GM19025 (cell line): ENCODE measurements at regions not wholly inside any gene's neighbourhood (a gene's known extent, or its start where the extent isn't known, plus 50 kb on each side); places are given as distances from the start of the nearest gene placed in this dataset.

Experiments used
- ATAC-seq: cut with Tn5 transposase; IDR thresholded peaks from one replicate; pipeline ENCODE4 v1.9.1; 2021; ENCODE audit warnings: mild to moderate bottlenecking, low read depth, moderate library complexity; ENCODE audit not compliant: unreplicated experiment

DNA sequence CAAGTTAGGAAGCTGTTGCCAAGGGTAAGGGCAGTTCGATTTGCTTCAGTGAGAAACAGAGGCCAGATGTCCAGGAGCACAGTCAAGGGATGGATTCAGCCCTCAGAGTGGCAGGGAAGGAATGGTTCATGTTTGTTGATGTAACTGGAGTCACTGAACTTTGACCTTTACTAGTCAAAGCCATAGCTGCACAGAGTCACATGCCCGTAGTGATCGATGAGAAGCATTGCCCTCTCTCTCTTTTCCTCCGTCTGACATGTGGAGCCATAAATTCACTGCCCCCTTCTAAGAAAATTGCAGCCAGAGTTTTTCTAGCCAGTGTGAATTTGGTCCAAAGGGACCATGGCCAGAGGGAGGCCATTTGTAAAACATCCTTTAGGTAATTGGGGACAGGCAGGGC, 124.1 kb upstream of the MTNR1B start:
- no peak for ATAC-seq

DNA sequence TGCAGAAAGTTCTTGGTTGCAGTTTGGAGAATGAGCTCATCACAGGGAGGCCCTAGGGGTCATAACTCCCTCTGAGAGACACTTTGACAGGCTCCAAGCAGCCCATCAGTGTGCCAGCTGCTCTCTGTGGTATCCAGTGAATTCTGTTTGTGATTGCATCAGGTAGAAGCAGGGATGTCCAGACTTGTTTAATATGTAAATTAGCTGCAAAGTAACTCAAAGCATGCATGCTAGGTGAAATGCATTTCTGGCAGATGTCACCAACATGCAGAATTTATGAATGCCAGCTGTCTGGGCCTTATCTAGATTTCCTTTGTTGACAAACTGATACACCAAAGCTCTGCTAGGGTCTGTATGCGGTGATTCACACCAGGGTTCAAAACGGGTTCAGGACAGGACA, 123.6 kb upstream of the MTNR1B start:
- no peak for ATAC-seq

DNA sequence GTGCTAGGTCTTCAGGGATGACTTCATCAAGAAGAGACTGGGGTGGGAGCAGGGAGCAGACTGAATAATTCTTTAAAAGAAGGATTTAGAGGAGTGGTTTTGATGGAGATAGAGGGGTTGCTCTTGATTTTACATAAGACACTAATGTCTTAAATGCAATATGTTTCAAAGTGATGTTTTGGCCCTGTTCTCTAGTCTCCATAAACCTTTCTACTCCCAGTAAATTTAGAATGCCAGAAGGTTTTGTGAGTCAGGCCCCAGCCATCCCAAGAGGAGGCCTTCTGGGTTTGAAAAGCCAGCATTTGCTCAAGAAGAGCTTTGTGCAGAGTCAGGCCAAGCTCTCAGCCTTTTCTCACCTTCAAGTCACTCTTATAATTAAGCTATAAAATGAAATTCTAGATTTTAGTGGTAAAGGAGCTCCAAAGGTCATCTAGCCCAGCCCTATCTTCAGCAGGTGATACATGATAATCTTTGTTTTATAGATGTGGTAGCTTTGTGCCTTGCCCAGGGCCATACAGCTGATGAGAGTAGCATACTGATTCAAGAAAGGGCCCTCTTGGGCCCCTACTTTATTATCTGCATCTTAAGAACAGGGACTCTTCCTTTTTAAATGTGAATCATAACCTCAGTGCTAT, 122.8 kb upstream of the MTNR1B start:
- ATAC-seq, result no peak

DNA sequence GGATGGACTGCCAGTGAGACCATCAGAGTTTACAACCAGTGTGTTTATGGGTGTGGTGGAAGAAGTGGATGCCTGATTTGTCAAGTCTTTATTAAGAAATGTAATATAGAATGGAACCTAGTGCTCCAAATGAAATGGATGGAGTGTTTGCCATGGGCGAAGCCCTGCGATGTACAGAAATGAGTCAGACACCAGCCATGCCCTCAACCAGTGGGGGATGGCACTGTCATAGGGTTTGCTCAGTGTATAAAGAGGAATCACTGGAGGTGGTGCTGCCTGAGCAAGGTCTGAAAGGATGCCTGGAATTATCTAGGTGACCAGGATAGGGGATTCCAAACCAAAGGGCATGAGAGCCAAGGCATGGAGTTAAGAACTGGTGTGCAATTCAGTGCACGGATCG, 120.9 kb upstream of the MTNR1B start:
- ATAC-seq, result no peak

DNA sequence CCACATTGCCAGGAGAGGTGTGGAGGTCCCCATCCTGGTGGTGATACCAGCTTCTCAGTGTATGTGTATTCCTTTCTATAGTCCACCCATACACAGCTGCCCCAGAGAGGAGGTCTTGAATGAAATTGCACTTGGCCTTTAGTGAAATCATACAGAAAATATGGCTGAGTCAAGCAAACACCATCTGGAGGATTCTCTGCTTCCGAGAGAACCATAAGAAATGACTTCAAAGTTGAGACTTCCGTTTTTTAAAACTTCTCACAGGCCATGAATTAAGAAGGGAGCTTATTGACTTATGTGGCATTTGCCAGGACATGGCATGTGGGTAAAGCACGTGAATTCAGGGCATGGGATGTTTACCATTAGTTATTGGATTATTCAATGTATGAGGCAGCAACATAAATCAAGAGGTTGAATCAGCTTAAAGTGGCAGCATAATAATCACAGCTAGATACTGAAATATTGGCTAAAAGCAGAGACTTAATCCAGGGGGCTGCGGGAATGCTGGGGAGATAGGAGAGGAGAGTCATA, 119.1 kb upstream of the MTNR1B start:
- ATAC-seq, result no peak

DNA sequence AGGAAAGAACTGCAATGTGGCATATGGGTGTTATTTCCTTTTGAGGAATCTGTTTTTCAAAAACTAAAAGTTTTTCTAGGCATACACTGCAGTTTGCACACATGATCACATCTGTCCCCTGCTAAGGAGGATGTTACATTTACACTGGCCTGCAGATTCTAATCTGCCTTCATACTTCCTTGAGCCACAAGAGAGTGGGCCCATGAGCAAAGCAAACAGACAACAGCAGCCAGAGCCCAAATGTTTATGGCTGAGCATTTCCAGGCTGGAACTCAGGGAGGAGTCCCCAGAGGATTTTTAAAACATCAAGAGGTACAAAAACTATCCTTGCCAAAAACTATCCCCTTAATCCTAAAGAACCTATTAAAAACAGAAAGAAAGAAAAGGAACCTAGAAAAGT, 117.2 kb upstream of the MTNR1B start:
- ATAC-seq, result no peak

DNA sequence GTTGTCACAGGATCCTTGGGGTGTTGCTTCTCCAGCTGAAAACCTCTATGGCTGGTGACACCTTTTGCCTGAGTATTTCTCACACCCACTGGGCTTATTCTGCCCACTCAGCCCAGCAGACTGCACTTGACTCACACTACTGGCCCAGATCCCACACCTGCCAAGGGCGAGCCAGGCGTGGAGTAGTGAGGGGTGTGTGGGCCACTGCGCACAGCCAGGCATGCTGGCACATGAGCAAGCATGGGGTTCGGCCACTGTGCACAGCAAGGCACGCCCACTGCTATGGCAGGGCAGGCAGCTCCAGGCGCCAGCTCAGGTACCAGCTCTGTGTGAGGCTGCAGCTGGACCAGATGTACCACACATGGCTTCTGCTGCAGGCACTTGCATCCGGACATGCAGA, 116.5 kb upstream of the MTNR1B start:
- no peak for ATAC-seq

DNA sequence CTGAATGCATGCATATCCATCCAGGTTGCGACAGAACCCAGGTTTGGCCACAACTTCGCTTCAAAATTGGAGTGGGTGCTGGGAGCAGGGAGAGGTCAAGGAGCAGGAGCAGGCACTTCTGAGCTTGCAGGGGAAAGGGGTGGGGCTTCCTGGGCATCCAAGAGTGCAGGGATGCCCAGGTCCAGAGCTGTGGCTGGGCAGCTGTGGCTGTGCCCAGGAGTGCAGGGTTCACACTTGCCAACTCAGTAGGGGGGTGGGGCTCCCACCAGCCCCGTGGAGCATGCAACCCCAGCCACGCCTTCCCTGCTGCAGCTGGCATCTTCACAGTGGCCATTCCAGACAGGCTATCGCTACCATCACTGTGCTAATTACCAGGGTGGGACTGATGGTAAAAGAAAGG, 115.3 kb upstream of the MTNR1B start:
- ATAC-seq, result no peak

DNA sequence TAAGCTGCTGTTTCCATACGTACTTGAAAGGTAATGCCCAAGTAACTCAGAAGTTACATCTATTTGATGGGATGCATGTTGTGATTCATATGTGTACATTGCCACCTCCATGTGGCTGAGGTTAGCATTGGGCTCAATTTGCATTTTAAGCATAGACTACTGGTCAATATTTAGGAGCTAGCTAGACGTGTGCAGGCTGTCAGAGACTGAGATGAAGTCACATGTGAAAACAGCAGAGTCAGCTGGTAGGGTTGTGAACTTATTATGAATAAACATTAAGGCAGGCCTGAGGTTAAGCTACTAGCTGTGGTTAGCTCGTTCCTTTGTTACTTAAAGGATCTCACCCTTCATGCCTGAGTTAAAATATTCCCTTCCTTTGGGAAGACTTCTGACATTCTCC, 114.5 kb upstream of the MTNR1B start:
- ATAC-seq, result no peak

DNA sequence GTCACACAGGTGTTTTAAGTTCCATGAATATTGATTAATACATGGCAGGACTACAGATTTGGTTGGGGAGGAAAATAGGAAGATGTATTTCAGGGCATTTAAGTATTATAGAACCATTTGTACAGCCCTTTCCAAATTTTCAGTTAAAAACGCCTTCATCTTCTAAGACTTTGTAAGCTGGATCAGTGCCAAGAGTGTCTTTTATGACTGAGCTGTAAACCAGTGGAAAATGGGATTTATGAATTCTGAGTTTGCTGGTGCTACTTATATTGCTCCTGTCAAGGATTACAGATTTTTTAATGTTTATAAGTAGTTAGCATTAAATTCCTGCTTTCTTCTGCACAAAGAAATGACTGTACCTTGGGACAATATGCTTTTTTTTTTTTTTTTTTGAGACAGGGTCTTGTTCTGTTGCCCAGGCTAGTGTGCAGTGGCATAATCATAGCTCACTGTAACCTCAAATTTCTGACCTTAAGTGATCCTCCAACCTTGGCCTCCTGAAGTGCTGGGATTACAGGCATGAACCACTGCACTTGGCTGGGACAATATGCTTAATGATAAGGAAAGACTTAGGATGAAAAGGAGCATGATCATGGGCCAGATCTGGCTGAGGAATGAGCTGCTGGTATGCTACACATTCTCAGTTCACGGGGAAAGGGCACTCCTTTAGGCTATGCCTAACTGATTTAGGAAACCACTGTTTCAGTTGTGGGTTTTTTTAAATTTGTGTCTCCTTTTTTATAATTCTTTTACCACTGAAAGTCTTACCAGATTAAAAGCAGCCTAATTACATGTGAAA, 113.6 kb upstream of the MTNR1B start:
- no peak for ATAC-seq

DNA sequence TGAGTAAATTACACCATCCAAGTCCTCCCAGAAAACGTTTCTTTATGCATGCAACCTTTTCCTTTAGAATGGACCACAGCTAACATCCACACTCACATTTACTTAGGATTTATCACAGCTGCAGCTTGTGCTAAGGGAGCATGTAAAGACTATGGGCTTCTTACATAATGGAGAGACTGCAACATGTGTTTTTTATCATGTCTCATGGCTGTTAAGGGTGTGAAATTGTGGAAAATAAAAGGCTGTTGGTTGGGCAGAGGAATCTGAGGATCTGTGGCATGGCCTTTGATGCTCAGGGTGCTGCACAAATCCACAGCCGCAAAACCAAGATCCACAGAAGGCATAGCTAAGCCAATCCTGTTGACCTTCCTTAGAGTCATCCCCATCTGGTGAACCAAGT, 112.0 kb upstream of the MTNR1B start:
- no peak for ATAC-seq

DNA sequence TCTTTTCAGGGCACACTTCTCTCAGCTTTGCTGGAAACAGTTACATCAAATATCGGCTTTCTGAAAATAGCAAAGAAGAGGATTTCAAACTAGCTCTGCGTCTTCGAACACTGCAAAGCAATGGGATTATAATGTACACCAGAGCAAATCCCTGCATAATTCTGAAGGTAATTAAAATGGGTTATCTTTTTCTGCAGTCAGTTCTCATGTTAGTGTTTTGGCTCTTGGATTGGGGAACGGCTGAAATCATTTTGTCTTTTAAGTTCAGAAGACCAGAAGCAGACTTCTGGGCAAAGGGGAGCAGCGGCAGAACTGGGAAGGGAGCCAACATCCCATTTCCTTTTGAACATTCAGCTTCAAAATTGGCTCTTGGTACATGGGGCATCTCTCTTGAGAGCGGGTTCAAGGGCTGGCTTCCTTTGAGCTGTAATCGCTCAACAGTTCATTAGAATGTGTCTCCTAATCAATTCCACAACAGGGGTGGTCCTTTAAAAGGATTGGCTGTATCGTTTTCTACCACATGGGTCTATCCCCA, 110.2 kb upstream of the MTNR1B start:
- no peak for ATAC-seq

DNA sequence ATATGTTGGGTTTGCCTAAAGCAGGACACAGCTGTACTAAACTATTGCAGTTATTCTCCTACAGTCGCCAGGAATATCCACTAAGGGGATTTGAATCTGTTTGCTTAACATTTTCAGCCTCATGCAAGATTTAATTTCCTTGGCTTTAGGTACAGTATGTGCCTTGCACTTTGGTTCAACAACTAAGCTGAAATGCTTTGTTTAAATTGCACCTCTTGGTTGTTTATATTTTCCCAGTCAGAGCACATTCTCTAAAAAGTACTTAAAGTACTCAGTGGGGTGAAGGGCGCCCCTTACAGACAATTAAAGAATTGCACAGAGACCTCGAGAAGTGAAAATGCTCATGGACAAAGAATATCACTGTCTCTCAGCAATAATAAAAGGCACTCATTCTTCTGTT, 107.8 kb upstream of the MTNR1B start:
- ATAC-seq, result no peak

DNA sequence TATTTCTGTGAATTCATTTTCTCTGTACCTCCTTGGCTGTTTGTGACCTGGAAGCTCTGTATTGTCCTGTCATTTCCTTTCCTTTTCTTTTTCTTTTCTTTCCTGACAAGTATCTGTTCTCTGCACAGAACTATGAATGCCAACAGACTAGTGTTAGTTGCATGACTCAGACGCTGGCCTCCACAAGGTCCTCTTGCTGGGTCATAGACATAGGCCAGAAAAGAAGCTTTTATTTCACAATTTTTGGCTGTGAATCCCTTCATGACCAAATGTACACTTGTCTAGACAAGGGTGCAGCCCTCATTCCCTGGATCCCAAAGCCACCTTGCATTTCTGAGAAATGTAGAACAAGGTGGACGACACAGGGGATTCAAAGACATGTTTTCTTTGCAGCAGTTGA, 104.1 kb upstream of the MTNR1B start:
- no peak for ATAC-seq

DNA sequence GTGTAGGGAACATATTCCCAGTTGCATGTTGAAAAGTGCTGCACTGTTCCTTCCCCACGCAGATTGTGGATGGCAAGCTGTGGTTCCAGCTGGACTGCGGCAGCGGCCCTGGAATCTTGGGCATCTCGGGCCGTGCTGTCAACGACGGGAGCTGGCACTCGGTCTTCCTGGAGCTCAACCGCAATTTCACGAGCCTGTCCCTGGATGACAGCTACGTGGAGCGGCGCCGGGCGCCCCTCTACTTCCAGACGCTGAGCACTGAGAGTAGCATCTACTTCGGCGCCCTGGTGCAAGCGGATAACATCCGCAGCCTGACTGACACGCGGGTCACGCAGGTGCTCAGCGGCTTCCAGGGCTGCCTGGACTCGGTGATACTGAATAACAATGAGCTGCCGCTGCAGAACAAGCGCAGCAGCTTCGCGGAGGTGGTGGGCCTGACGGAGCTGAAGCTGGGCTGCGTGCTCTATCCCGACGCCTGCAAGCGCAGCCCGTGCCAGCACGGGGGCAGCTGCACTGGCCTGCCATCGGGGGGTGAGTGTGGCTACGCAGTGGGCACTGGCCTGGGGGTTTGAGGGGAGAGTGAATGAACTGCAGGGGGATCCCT, 102.7 kb upstream of the MTNR1B start:
- ATAC-seq, result no peak

DNA sequence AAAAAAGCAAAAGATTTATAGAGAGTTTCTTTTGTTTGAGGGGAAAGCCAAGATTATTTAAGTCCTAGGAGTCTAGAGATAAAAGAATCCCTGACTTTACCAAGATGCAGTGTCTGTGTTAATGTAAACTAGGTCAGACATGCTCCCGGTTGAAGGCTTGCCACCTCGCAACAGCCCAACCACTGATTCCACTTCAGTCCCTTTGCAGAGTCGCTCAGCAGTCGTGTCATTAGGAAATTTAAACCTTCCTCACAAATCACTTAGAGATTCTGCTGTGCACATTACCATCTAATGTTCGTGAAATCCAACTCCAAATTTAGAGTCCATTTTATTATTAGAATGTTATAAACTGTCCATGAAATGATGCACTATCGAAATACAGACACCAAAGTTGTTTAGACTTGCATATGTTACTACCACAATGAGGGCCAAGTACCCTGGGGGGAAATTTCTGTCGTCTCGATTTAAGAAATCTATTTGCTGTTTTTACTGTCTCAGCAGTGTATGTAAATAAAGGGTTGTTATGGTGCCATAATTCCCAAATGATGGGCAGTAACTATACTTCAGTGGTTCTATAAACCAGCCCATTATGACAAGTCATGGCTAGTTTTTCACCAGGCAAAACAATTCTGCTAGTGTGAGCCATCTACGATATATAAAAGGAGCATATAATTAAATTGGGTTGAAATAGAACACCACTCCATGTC, 101.4 kb upstream of the MTNR1B start:
- no peak for ATAC-seq

DNA sequence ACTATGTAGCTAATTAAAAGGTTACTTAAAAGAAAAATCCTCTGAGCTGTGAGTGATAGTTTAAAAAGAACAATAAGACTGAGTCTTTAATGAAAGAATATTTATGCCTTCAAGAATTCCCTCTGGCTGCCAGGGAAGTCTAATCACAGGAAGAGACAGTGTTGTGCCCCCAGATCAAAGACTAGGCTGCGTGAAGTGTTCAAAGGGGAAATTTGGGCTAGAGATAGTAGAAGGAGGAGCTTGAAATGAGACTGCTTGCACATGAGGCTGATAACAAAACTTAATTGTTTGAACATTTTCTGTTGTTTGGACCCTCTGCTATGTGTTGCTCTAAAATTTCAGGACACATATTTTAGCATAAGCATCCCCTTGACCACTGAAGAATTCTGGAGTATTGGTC, 99.7 kb upstream of the MTNR1B start:
- ATAC-seq, result no peak

DNA sequence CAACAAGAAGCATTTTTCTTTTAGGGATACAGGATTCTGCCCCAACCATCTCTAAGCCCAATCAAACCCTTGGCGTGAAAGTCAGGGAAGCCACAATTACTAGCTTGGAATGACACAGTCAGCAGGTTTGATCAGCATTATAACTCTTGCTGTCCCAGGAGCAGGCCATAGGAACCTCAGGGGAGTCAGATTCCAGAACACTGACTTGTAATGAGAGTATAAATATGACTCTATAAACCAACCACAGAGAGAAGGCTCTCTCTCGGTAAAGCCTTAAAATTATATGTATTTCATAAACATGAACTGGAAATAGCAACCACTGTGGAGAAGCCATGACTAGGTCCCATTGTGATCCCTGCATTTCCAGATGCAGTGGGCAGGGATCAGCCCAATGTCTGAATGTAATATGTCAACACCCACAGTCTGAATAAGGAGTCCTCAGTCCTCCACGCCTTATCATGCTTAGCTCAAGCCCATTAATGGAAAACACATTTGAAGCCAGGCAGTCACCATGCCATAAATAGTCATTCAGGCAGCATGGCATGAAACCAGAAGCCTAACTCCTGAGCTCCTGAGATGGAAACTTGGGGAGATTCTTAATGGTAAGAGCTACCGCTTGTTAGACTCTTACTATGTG, 99.1 kb upstream of the MTNR1B start:
- no peak for ATAC-seq

DNA sequence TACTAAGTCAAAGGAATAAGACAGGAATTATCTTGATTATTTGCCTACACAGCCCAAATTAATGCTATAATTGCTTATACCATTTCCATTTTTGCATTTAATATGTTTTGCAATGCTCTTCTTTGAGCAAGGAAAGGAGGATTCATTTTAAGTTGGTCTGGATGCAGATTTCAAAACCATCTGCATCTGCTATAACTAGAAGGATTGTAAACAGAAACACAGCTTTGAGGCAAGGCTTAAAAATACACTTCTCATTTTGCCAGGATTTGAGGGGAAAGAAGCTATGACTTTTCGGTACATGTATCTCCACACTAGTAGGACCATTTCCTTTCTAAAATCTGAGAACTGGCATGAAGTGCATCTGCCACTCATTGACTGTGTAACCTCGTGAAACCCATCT, 95.9 kb upstream of the MTNR1B start:
- no peak for ATAC-seq

DNA sequence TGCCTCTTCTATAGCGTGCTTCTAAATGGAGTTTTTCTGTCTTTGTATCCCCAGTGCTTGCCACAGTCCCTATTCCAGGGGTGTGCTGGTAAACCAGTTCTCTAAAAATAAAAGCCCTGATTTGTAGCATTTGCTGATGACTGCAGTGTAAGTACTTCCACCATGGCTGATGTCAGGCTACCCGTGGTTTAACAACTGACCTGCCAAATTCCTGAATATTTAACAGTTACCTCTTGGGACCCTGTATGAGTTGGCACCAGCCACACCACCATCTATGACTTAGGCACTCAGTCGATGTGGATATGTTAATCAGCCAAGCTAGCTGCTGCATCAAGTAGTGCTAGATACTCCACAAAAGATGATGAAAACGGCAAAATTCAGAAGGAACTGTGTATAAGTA, 94.0 kb upstream of the MTNR1B start:
- ATAC-seq, result no peak
